GM12875 (cell line): ENCODE measurements at regions not wholly inside any gene's neighbourhood (a gene's known extent, or its start where the extent isn't known, plus 50 kb on each side); places are given as distances from the start of the nearest gene placed in this dataset.
"Not testable (repeated sequence)": the region's sequence is repeated elsewhere in the genome, so short reads cannot be mapped to it uniquely, and the experiment has no call there.

Experiments used
- H3K4me3 ChIP-seq: one replicate; pipeline ENCODE4 v1.5.1; 2011; ENCODE audit warnings: low read depth, low read length, control low read depth
- CTCF ChIP-seq: IDR thresholded peaks from 2 replicates; pipeline ENCODE4 v1.5.1; 2011; ENCODE audit warnings: low read depth, mild to moderate bottlenecking, control low read depth, inconsistent platforms, low read length, moderate library complexity, borderline replicate concordance; ENCODE audit not compliant: insufficient read depth

- TF ChIP-seq CTCF = no peak
Measured at GRCh38 chr1:221594576-221594975, 147.3 kb downstream of the DUSP10 start.

GRCh38 chr1:221598122-221598521, 143.8 kb downstream of the DUSP10 start:
- no peak overlapping the region for H3K4me3 ChIP-seq
- TF ChIP-seq CTCF = no peak

More at GRCh38 chr1:221594576-221594975, 147.3 kb downstream of the DUSP10 start:
- H3K4me3 ChIP-seq = no peak overlapping the region

- no peak overlapping the region for H3K4me3 ChIP-seq
- TF ChIP-seq CTCF = no peak
Measured at GRCh38 chr1:221601166-221601565, 140.7 kb downstream of the DUSP10 start.

- H3K4me3 ChIP-seq = no peak overlapping the region
- no peak for TF ChIP-seq CTCF
Measured at GRCh38 chr1:221602830-221603229, 139.1 kb downstream of the DUSP10 start.

- not testable (repeated sequence) for H3K4me3 ChIP-seq
Measured at GRCh38 chr1:221604390-221604789, 137.5 kb downstream of the DUSP10 start.

- TF ChIP-seq CTCF = no peak
- no peak overlapping the region for H3K4me3 ChIP-seq
Measured at GRCh38 chr1:221604948-221605347, 136.9 kb downstream of the DUSP10 start.

GRCh38 chr1:221605569-221605968, 136.3 kb downstream of the DUSP10 start:
- no peak overlapping the region for H3K4me3 ChIP-seq

More at GRCh38 chr1:221605569-221605968, 136.3 kb downstream of the DUSP10 start:
- no peak for TF ChIP-seq CTCF
